ENCODE measurements at regions not wholly inside any gene's neighbourhood (a gene's known extent, or its start where the extent isn't known, plus 50 kb on each side); places are given as distances from the start of the nearest gene placed in this dataset.
"Not testable (repeated sequence)": the region's sequence is repeated elsewhere in the genome, so short reads cannot be mapped to it uniquely, and the experiment has no call there.

GRCh38 chrX:137930533-137930932 is 364.6 kb downstream of the ZIC3 start:
- DNase-seq, result no peak
- TF ChIP-seq POLR2A (IDR thresholded peaks at IDR 0.05; ENCODE audit: low read length), result no peak
- no peak for TF ChIP-seq GATA1 (IDR thresholded peaks at IDR 0.05; ENCODE audit: low read depth, low read length)

- DNase-seq, result not testable (repeated sequence)
These were observed 368.3 kb downstream of the ZIC3 start for GRCh38 chrX:137934214-137934613.

GRCh38 chrX:137934887-137935286 is 369.0 kb downstream of the ZIC3 start:
- not testable (repeated sequence) for DNase-seq

GRCh38 chrX:137945470-137945869 is 379.5 kb downstream of the ZIC3 start:
- no peak for TF ChIP-seq POLR2A (IDR thresholded peaks at IDR 0.05; ENCODE audit: low read length)
- no peak for TF ChIP-seq GATA1 (IDR thresholded peaks at IDR 0.05; ENCODE audit: low read depth, low read length)
- no peak for DNase-seq

- TF ChIP-seq POLR2A (IDR thresholded peaks at IDR 0.05; ENCODE audit: low read length) (no peak), GATA1 (IDR thresholded peaks at IDR 0.05; ENCODE audit: low read depth, low read length) (no peak)
These were observed 403.3 kb downstream of the ZIC3 start for GRCh38 chrX:137969191-137969590.

GRCh38 chrX:137982472-137983172 is 416.7 kb downstream of the ZIC3 start:
- TF ChIP-seq POLR2A (IDR thresholded peaks at IDR 0.05; ENCODE audit: low read length) (no peak), GATA1 (IDR thresholded peaks at IDR 0.05; ENCODE audit: low read depth, low read length) (no peak)
- no peak for DNase-seq

More at GRCh38 chrX:137969191-137969590, 403.3 kb downstream of the ZIC3 start:
- DNase-seq, result no peak

GRCh38 chrX:137988470-137988869 is 422.5 kb downstream of the ZIC3 start:
- no peak for DNase-seq
- TF ChIP-seq POLR2A (IDR thresholded peaks at IDR 0.05; ENCODE audit: low read length) (no peak), GATA1 (IDR thresholded peaks at IDR 0.05; ENCODE audit: low read depth, low read length) (no peak)

GRCh38 chrX:137998619-137999018 is 432.7 kb downstream of the ZIC3 start:
- no peak for DNase-seq
- TF ChIP-seq GATA1 (IDR thresholded peaks at IDR 0.05; ENCODE audit: low read depth, low read length) (no peak), POLR2A (IDR thresholded peaks at IDR 0.05; ENCODE audit: low read length) (no peak)

- DNase-seq, result no peak
- TF ChIP-seq GATA1 (IDR thresholded peaks at IDR 0.05; ENCODE audit: low read depth, low read length) (no peak), POLR2A (IDR thresholded peaks at IDR 0.05; ENCODE audit: low read length) (no peak)
These were observed 433.1 kb downstream of the ZIC3 start for GRCh38 chrX:137999071-137999470.

- no peak for TF ChIP-seq POLR2A (IDR thresholded peaks at IDR 0.05; ENCODE audit: low read length)
- no peak for DNase-seq
These were observed 433.6 kb downstream of the ZIC3 start for GRCh38 chrX:137999552-137999951.

- no peak for DNase-seq
- TF ChIP-seq GATA1 (IDR thresholded peaks at IDR 0.05; ENCODE audit: low read depth, low read length), result no peak
- no peak for TF ChIP-seq POLR2A (IDR thresholded peaks at IDR 0.05; ENCODE audit: low read length)
These were observed 435.3 kb downstream of the ZIC3 start for GRCh38 chrX:138001226-138001625.

GRCh38 chrX:138006180-138006579 is 440.3 kb downstream of the ZIC3 start:
- no peak for TF ChIP-seq GATA1 (IDR thresholded peaks at IDR 0.05; ENCODE audit: low read depth, low read length)
- TF ChIP-seq POLR2A (IDR thresholded peaks at IDR 0.05; ENCODE audit: low read length), result no peak
- DNase-seq, result no peak

- DNase-seq, result no peak
- TF ChIP-seq POLR2A (IDR thresholded peaks at IDR 0.05; ENCODE audit: low read length), result no peak
- TF ChIP-seq GATA1 (IDR thresholded peaks at IDR 0.05; ENCODE audit: low read depth, low read length), result no peak
These were observed 442.4 kb downstream of the ZIC3 start for GRCh38 chrX:138008281-138008680.

- no peak for DNase-seq
- TF ChIP-seq GATA1 (IDR thresholded peaks at IDR 0.05; ENCODE audit: low read depth, low read length), result no peak
- TF ChIP-seq POLR2A (IDR thresholded peaks at IDR 0.05; ENCODE audit: low read length), result no peak
These were observed 445.5 kb downstream of the ZIC3 start for GRCh38 chrX:138011468-138011867.

- TF ChIP-seq GATA1 (IDR thresholded peaks at IDR 0.05; ENCODE audit: low read depth, low read length) (no peak), POLR2A (IDR thresholded peaks at IDR 0.05; ENCODE audit: low read length) (no peak)
- DNase-seq, result no peak
These were observed 448.6 kb downstream of the ZIC3 start for GRCh38 chrX:138014577-138014976.

All from erythroblast (primary cell).